NCI-H2029 (cell line): ENCODE measurements at regions not wholly inside any gene's neighbourhood (a gene's known extent, or its start where the extent isn't known, plus 50 kb on each side); places are given as distances from the start of the nearest gene placed in this dataset.
"Not testable (repeated sequence)": the region's sequence is repeated elsewhere in the genome, so short reads cannot be mapped to it uniquely, and the experiment has no call there.

ENCODE experiments used
- DNase-seq: peaks from one replicate; lab custom pipeline; 2025; lab: John Stamatoyannopoulos, UW

- DNase-seq = no peak
Measured at GRCh38 chr5:118552146-118552545, 436.2 kb downstream of the DTWD2 start.

GRCh38 chr5:118551716-118552115 lies 436.6 kb downstream of the DTWD2 start:
- DNase-seq = no peak

- DNase-seq = no peak
Measured at GRCh38 chr5:118551031-118551430, 437.3 kb downstream of the DTWD2 start.

- no peak for DNase-seq
Measured at GRCh38 chr5:118548761-118549720, 439.3 kb downstream of the DTWD2 start.

GRCh38 chr5:118545470-118545869 lies 442.9 kb downstream of the DTWD2 start:
- no peak for DNase-seq

GRCh38 chr5:118544887-118545449 lies 443.4 kb downstream of the DTWD2 start:
- no peak for DNase-seq

GRCh38 chr5:118533923-118534322 lies 454.4 kb downstream of the DTWD2 start:
- no peak for DNase-seq

- no peak for DNase-seq
Measured at GRCh38 chr5:118533156-118533555, 455.2 kb downstream of the DTWD2 start.

GRCh38 chr5:118531276-118531675 lies 457.1 kb downstream of the DTWD2 start:
- no peak for DNase-seq

- DNase-seq = no peak
Measured at GRCh38 chr5:118529361-118530144, 458.8 kb downstream of the DTWD2 start.

GRCh38 chr5:118522626-118523025 lies 465.7 kb downstream of the DTWD2 start:
- no peak for DNase-seq

GRCh38 chr5:118520771-118521415 lies 467.5 kb downstream of the DTWD2 start:
- no peak for DNase-seq

GRCh38 chr5:118519466-118519865 lies 468.9 kb downstream of the DTWD2 start:
- DNase-seq = no peak

GRCh38 chr5:118518720-118519119 lies 469.6 kb downstream of the DTWD2 start:
- DNase-seq = no peak

- DNase-seq = no peak
Measured at GRCh38 chr5:118511846-118512245, 476.5 kb downstream of the DTWD2 start.

- DNase-seq = no peak
Measured at GRCh38 chr5:118506217-118506852, 482.0 kb downstream of the DTWD2 start.

GRCh38 chr5:118502232-118502631 lies 486.1 kb downstream of the DTWD2 start:
- not testable (repeated sequence) for DNase-seq

GRCh38 chr5:118491351-118491750 lies 497.0 kb downstream of the DTWD2 start:
- no peak for DNase-seq

GRCh38 chr5:118486647-118487225 lies 501.6 kb downstream of the DTWD2 start:
- no peak for DNase-seq

GRCh38 chr5:118479285-118479684 lies 509.1 kb downstream of the DTWD2 start:
- no peak for DNase-seq

GRCh38 chr5:118478852-118479251 lies 509.5 kb downstream of the DTWD2 start:
- DNase-seq = no peak
